22Rv1 (cell line): ENCODE measurements at regions not wholly inside any gene's neighbourhood (a gene's known extent, or its start where the extent isn't known, plus 50 kb on each side); places are given as distances from the start of the nearest gene placed in this dataset.

Source experiments
- H3K27ac ChIP-seq: fragments of 450-650 bp; 2 replicates; pipeline ENCODE4 v1.5.1; 2017
- ZFX ChIP-seq: fragments of 450-650 bp; IDR thresholded peaks from 2 replicates; pipeline ENCODE4 v1.6.1; 2017; ENCODE audit warnings: antibody characterized with exemption, borderline replicate concordance
- TF ChIP-seq, protein P1 (sequence below): fragments of 450-650 bp; IDR thresholded peaks from 2 replicates; pipeline ENCODE4 v1.5.1; 2017; ENCODE audit warnings: mild to moderate bottlenecking

- TF ChIP-seq, protein P1, sequence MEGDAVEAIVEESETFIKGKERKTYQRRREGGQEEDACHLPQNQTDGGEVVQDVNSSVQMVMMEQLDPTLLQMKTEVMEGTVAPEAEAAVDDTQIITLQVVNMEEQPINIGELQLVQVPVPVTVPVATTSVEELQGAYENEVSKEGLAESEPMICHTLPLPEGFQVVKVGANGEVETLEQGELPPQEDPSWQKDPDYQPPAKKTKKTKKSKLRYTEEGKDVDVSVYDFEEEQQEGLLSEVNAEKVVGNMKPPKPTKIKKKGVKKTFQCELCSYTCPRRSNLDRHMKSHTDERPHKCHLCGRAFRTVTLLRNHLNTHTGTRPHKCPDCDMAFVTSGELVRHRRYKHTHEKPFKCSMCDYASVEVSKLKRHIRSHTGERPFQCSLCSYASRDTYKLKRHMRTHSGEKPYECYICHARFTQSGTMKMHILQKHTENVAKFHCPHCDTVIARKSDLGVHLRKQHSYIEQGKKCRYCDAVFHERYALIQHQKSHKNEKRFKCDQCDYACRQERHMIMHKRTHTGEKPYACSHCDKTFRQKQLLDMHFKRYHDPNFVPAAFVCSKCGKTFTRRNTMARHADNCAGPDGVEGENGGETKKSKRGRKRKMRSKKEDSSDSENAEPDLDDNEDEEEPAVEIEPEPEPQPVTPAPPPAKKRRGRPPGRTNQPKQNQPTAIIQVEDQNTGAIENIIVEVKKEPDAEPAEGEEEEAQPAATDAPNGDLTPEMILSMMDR, result no peak
- no peak for TF ChIP-seq ZFX
- H3K27ac ChIP-seq, result no peak overlapping the region
Observed at GRCh38 chr7:138237995-138238394, 161.7 kb downstream of the AKR1D1 start.

GRCh38 chr7:138238734-138239659 is 162.7 kb downstream of the AKR1D1 start:
- TF ChIP-seq ZFX, result no peak
- no peak overlapping the region for H3K27ac ChIP-seq

- no peak overlapping the region for H3K27ac ChIP-seq
- TF ChIP-seq, protein P1, result no peak
- no peak for TF ChIP-seq ZFX
Observed at GRCh38 chr7:138243430-138243829, 167.2 kb downstream of the AKR1D1 start.

- TF ChIP-seq, protein P1, result no peak
- no peak for TF ChIP-seq ZFX
- no peak overlapping the region for H3K27ac ChIP-seq
Observed at GRCh38 chr7:138243836-138244235, 167.6 kb downstream of the AKR1D1 start.

DNA sequence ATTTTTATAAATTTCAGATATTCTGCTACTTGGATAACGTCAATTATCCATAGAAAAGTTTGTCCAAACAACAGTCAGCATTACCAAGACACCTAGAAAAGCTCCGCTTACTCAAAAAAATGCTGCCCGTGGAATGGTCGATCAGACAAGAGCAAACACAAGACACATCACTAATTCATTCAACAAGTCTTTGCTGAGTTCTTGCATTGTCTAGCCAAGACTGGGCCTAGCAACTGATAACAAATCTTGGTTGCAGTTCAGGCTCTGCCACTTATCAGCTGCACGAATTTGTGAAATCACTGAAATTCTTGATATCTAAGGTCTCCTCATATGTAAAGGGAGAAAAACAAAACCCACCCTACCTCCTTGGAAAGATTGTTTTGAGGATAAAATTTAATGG is 168.3 kb downstream of the AKR1D1 start:
- no peak for TF ChIP-seq ZFX
- TF ChIP-seq, protein P1, result no peak
- no peak overlapping the region for H3K27ac ChIP-seq

DNA sequence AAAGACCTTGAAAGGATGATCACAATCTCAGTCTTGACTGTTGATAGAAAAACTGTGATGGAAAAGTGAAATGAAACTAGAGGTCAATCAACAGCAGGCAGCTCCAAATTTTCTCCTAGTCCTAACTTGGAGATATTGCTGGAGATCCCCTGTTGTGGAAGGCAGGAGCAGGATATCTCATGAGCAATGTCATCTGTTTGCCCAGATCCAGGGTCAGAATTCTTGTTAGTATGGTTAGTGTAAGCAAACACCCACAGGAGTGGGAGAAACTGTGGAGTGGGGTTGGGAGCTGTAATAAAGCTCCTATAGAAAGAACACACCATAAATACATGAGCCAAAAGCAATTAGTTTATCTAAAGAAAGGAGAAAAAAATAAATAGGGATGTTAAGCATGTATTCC is 169.0 kb downstream of the AKR1D1 start:
- no peak overlapping the region for H3K27ac ChIP-seq
- no peak for TF ChIP-seq ZFX
- TF ChIP-seq, protein P1, result no peak

GRCh38 chr7:138245682-138246081 is 169.4 kb downstream of the AKR1D1 start:
- H3K27ac ChIP-seq, result no peak overlapping the region
- TF ChIP-seq ZFX, result no peak
- TF ChIP-seq, protein P1, result no peak
